Activated CD4-positive, alpha-beta T cell treated with anti-CD3 and anti-CD28 coated beads for 24 hours (primary cell): ENCODE measurements at regions not wholly inside any gene's neighbourhood (a gene's known extent, or its start where the extent isn't known, plus 50 kb on each side); places are given as distances from the start of the nearest gene placed in this dataset.
"Not testable (repeated sequence)": the region's sequence is repeated elsewhere in the genome, so short reads cannot be mapped to it uniquely, and the experiment has no call there.

Experiments
- DNase-seq, 2 donors: peaks; one replicate each; pipeline ENCODE4 v3.0.0-alpha.2; 2020; ENCODE audit warnings: low read depth in 2 of 2

- DNase-seq = no peak
These were observed 57.6 kb downstream of the CCDC59 start for GRCh38 chr12:82300611-82301010.

- DNase-seq = no peak
These were observed 58.7 kb downstream of the CCDC59 start for GRCh38 chr12:82299319-82300025.

DNA sequence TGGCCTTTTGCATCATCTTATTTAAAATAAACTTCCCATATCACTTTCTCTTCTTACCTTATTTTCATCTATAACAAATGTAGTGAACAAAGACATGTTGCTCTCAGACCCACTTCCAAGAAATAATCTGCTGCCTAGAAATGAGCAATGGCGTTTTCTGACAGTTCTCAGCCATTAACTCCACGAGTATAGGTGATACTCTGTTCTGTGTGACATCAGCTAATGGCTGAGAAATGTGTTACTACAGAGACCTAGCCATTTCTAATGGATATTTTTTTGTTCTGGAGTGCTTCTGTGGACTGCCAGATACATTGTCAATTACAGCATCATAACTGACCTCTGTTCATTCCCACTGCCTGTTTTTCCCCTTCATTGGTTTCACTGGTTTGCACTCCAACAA, 67.8 kb downstream of the CCDC59 start:
- no peak for DNase-seq

DNA sequence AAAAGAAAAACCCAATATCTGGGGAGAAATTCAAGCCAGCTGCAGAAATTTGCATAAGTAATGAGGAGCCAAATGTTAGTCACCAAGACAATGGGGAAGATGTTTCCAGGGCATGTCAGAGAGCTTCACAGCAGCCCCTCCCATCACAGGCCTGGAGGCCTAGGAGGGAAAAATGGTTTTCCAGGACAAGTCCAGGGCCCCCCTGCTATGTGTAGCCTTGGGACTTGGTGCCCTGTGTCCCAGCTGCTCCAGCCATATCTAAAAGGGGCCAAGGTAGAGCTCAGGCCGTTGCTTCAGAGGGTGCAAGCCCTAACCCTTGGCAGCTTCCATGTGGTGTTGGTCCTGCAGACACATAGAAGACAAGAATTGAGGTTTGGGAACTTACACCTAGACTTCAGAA, 76.9 kb downstream of the CCDC59 start:
- DNase-seq = not testable (repeated sequence)

GRCh38 chr12:82279536-82280058, 78.6 kb downstream of the CCDC59 start:
- no peak for DNase-seq

GRCh38 chr12:82277582-82277981, 80.6 kb downstream of the CCDC59 start:
- no peak for DNase-seq

- DNase-seq = no peak
These were observed 115.5 kb downstream of the CCDC59 start for GRCh38 chr12:82242729-82243128.

GRCh38 chr12:82225871-82226270, 132.3 kb downstream of the CCDC59 start:
- no peak for DNase-seq

- no peak for DNase-seq
These were observed 134.8 kb downstream of the CCDC59 start for GRCh38 chr12:82223426-82223825.

DNA sequence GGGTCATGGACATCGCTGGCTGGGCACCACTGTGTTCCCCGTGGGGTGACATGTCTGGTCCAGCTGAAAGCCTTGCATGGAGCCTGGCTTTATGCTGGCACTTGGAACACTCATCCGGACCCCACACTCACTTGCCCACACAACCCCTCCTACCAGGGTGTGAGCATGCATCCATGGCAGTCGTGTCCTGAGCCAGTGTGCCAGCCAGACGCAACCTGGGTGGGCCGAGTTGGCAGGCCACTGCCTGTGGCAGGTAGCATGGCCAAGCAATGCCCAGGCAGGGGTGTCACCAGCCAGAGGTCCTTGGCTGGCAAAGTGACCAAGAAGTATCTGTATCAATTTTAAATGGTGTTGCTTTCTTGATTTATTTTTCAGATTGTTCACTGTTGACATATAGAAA, 141.7 kb downstream of the CCDC59 start:
- no peak for DNase-seq

DNA sequence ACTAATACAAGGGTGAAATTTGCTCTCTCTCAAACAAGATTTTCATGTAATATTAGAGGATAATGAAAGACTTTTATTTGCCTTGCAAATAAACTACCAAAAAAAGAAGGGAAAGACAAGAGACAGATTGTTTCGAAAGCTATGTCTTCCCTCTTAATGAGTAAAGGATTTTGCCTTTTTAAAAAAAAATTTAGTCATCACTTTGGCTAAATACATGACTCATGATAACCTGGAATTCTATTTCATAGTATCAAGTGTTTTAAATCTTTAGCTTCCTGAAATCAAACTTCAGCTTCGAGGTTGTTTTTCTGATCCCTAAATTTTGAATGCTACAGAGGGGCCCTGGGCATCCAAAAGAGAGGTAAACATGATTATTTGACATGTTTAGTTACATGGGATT, 144.4 kb downstream of the CCDC59 start:
- no peak for DNase-seq

DNA sequence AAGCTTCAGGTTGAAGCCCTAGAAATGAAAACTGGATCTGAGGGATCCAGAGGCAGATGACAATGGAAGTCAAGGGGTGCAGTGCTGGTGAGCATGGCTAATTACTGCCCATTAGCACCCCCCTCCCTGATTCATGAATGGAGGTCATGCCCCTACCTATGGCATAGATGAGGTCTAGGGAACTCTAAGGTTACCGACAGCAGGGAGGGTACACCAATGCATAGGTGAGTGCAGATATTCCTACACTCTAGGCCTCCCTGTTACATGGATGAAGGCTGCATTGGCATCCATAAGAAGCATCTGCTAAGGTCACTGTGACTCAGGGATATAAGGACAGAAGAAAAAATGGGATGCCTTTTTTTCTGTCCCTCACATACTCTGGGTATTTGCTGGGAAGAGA, 147.3 kb downstream of the CCDC59 start:
- no peak for DNase-seq

GRCh38 chr12:82209533-82209932, 148.7 kb downstream of the CCDC59 start:
- no peak for DNase-seq

DNA sequence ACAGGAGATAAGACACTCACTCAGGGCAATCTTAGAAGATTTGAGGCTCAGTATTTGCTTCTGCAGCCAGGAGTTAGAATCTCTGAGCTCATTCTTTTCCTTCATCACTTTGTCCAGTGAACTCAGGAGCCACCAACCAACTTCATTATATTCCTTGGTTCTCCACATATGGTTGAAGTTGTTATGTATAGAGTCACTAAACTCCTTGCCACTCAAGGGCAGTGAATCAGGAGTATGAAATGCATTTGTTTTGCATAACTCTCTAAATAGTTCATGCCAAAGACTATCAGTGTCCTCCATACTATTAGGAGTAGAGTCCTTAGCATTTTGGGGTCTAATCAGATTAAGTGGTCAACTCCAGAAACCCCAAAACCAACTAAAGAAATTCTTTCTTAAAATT, 150.6 kb downstream of the CCDC59 start:
- no peak for DNase-seq

DNA sequence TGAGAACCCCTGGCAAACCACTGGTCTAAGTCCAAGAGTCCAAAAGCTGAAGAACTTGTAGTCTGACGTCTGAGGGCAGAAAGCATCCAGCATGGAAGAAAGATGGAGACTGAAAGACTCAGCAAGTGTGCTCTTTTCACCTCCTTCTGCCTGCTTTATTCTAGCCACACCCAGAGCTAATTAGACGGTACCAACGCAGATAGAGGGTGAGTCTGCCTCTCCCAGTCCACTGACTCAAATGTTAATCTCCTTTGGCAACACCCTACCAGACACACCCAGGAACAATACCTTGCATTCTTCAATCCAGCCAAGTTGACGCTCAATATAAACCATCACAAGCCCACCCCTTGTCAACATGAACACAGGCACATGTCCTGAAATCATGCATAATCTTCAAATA, 155.1 kb downstream of the CCDC59 start:
- no peak for DNase-seq

DNA sequence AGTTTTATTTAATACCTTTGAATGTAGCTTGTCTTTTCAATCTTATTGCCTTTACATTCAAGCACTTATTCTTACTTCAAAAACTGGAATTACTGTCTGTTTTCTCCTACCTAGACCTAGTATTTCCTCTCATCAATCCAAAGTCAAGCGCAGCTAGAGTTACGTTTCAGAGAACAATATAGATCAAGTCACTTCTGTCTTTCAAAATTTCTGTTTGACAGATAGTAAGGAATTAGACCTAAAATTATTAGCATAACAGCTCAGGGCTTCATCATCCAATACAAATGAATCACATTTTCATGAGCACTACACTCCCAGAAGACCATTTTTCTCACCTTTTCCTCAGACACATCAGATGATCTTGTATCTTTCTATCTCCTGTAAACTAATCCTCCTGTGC, 170.6 kb downstream of the CCDC59 start:
- DNase-seq = no peak

- no peak for DNase-seq
These were observed 171.2 kb downstream of the CCDC59 start for GRCh38 chr12:82187011-82187410.

- DNase-seq = no peak
These were observed 171.9 kb downstream of the CCDC59 start for GRCh38 chr12:82186282-82186681.

DNA sequence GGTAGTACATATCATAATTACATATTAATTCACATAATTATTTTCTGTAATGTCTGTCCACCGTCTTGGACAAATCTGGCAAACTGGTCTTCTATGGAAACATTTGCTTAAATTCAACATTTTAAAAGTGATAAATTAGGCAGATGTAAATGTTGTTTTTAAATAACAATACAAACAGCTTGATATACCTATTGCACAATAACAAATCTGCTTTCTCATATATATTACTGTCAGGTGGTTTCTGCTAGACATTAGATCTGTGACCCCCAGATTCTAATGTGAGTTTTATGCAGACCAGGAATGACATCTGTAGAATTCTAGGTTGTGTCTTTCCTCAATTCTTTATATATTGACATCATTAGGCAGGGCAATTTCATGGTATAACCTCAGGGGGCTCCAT, 173.3 kb downstream of the CCDC59 start:
- no peak for DNase-seq

GRCh38 chr12:82182601-82183190, 175.5 kb downstream of the CCDC59 start:
- no peak for DNase-seq

DNA sequence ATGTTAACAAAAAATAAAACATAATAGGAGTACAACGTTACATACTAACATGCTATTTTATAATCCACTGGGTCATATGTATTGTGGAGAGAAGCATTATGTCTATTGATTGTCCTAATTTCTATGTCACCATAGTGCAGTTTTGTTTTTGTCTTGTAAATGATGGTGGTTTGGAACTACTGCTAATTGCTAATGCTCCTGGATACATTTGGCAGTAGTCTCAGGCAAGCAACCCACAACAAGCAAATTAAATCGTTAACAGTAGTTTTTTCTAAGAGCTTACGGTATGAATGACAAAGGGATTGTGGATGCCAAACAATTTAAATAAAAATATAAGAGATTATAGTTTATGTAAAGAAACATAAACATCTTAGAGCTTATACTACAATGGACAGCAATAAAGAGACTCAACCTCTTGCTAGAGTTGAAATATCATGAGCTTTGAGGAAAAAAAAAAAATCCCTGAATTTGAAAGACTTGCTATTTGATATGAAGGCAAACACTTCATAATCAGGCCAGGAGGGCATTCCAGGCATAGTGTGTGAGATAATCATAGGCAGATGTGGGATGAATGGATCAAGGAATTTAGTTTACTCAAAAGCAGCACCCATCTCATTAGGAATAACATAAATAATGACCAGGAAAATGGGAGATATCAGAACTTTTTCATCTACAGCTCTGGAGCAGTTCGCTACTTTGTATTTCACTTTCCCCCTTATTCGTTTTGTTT, 181.3 kb downstream of the CCDC59 start:
- no peak for DNase-seq

DNA sequence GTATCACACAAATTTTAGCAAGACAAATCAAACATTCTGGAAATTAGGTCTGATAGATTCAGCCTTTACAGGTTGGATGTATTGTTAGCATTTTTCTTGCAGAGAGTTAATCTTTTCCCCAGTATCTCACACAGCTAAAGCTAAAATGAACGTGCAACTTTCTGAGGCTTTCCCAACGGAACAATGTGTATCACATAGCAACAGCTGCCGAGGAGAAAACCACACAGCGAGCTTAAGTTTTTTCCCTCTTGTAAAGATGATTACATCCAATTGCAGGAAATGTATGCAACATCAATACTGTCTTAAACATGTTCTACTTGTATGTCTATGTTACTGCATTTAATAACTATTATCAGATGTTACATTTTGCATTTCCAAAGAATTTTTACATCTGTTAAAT, 182.2 kb downstream of the CCDC59 start:
- no peak for DNase-seq

DNA sequence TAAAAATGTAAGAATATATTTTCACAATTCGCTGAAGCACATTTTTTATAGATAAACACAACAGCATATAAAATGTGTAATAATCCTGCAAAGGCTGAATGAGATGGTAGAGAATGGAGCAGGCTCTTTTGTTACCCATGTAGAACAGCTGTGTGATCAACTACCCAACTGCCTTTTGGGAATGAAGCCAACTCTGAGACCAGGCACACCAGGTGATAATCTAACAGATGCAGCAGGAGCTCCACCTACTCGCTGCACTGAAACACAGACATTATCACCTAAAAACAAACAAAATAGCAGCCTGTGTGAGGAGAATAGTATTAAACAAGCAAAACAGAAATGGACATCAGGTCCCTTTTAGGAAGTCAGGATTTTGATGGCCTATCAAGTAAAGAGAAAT, 183.3 kb downstream of the CCDC59 start:
- DNase-seq = no peak
